Neural progenitor cell (in vitro differentiated cells): ENCODE measurements at regions not wholly inside any gene's neighbourhood (a gene's known extent, or its start where the extent isn't known, plus 50 kb on each side); places are given as distances from the start of the nearest gene placed in this dataset.

Experiments
- CTCF ChIP-seq: fragments of 200-600 bp; sonication (generic); IDR thresholded peaks from 2 replicates; pipeline ENCODE4 v1.5.1; 2017; ENCODE audit warnings: antibody characterized with exemption, mild to moderate bottlenecking
- EZH2 ChIP-seq: fragments of 200-600 bp; sonication (generic); IDR thresholded peaks from 2 replicates; pipeline ENCODE4 v1.6.1; 2017; ENCODE audit warnings: antibody characterized with exemption, mild to moderate bottlenecking, moderate library complexity

- TF ChIP-seq CTCF (no peak), EZH2 (no peak)
Observed at GRCh38 chr2:223696719-223697118, 94.6 kb upstream of the SCG2 start.
